Osteocyte (in vitro differentiated cells): ENCODE measurements at regions not wholly inside any gene's neighbourhood (a gene's known extent, or its start where the extent isn't known, plus 50 kb on each side); places are given as distances from the start of the nearest gene placed in this dataset.

Experiments
- DNase-seq: peaks from one replicate; pipeline ENCODE4 v3.0.0; 2021; ENCODE audit warnings: mixed read lengths; ENCODE audit not compliant: unreplicated experiment; ENCODE audit errors: extremely low spot score
- H3K27ac Mint-ChIP-seq: one replicate; pipeline ENCODE4 v1.8.0; 2021; ENCODE audit warnings: mild to moderate bottlenecking, mixed read lengths; ENCODE audit not compliant: unreplicated experiment
- H3K27me3 Mint-ChIP-seq: one replicate; pipeline ENCODE4 v1.8.0; 2021; ENCODE audit warnings: mixed read lengths; ENCODE audit not compliant: unreplicated experiment
- H3K36me3 Mint-ChIP-seq: one replicate; pipeline ENCODE4 v1.8.0; 2021; ENCODE audit warnings: mixed read lengths; ENCODE audit not compliant: unreplicated experiment
- H3K4me1 Mint-ChIP-seq: one replicate; pipeline ENCODE4 v1.8.0; 2021; ENCODE audit warnings: mixed read lengths; ENCODE audit not compliant: unreplicated experiment
- H3K4me3 Mint-ChIP-seq: one replicate; pipeline ENCODE4 v1.8.0; 2021; ENCODE audit warnings: mild to moderate bottlenecking, moderate library complexity, mixed read lengths; ENCODE audit not compliant: unreplicated experiment
- H3K9me3 Mint-ChIP-seq: one replicate; pipeline ENCODE4 v1.8.0; 2021; ENCODE audit warnings: mixed read lengths; ENCODE audit not compliant: unreplicated experiment
- CTCF ChIP-seq: fragments of 200-600 bp; sonication (generic); IDR thresholded peaks from 2 replicates; pipeline ENCODE4 v1.5.0; 2021; ENCODE audit warnings: antibody characterized with exemption, mild to moderate bottlenecking, moderate library complexity

GRCh38 chr10:88110355-88110754, 246.9 kb downstream of the PTEN start:
- no peak for DNase-seq
- Mint-ChIP-seq H3K27me3 (no peaks in the 10 kb centered on the region), H3K9me3 (no peaks in the 10 kb centered on the region), H3K4me3 (no peak overlapping the region), H3K27ac (no peak overlapping the region), H3K36me3 (no peaks in the 10 kb centered on the region), H3K4me1 (peaks cover 8% of the 10 kb centered on the region)
- TF ChIP-seq CTCF: no peak

- Mint-ChIP-seq H3K4me1 (peaks cover 8% of the 10 kb centered on the region), H3K4me3 (no peak overlapping the region), H3K36me3 (no peaks in the 10 kb centered on the region), H3K27me3 (no peaks in the 10 kb centered on the region), H3K9me3 (no peaks in the 10 kb centered on the region), H3K27ac (no peak overlapping the region)
- no peak for TF ChIP-seq CTCF
- DNase-seq: no peak
Observed at GRCh38 chr10:88110822-88111221, 247.4 kb downstream of the PTEN start.

GRCh38 chr10:88111294-88111693, 247.9 kb downstream of the PTEN start:
- no peak for DNase-seq
- Mint-ChIP-seq H3K4me3 (no peak overlapping the region), H3K27ac (no peak overlapping the region), H3K27me3 (no peaks in the 10 kb centered on the region), H3K4me1 (peaks cover 8% of the 10 kb centered on the region), H3K36me3 (no peaks in the 10 kb centered on the region), H3K9me3 (no peaks in the 10 kb centered on the region)
- no peak for TF ChIP-seq CTCF

- no peak for DNase-seq
- no peak for TF ChIP-seq CTCF
- no peaks in the 10 kb centered on the region for H3K9me3 Mint-ChIP-seq
- peaks cover 8% of the 10 kb centered on the region for H3K4me1 Mint-ChIP-seq
- no peak overlapping the region for H3K4me3 Mint-ChIP-seq
- H3K27me3 Mint-ChIP-seq: no peaks in the 10 kb centered on the region
- H3K27ac Mint-ChIP-seq: no peak overlapping the region
- no peaks in the 10 kb centered on the region for H3K36me3 Mint-ChIP-seq
Observed at GRCh38 chr10:88113232-88113631, 249.8 kb downstream of the PTEN start.

- H3K36me3 Mint-ChIP-seq: no peaks in the 10 kb centered on the region
Observed at GRCh38 chr10:88113657-88114272, 250.3 kb downstream of the PTEN start.

More at GRCh38 chr10:88113657-88114272, 250.3 kb downstream of the PTEN start:
- no peak overlapping the region for H3K4me3 Mint-ChIP-seq
- DNase-seq: no peak
- no peak for TF ChIP-seq CTCF
- no peak overlapping the region for H3K27ac Mint-ChIP-seq
- no peaks in the 10 kb centered on the region for H3K9me3 Mint-ChIP-seq
- H3K4me1 Mint-ChIP-seq: peaks cover 8% of the 10 kb centered on the region
- no peaks in the 10 kb centered on the region for H3K27me3 Mint-ChIP-seq
